Panc1 (cell line): ENCODE measurements at regions not wholly inside any gene's neighbourhood (a gene's known extent, or its start where the extent isn't known, plus 50 kb on each side); places are given as distances from the start of the nearest gene placed in this dataset.

Experiments used
- ATAC-seq: fragments of 200-7000 bp; cut with Tn5 transposase; 2 replicates; pipeline ENCODE4 v1.9.1; 2020; ENCODE audit warnings: mild to moderate bottlenecking, moderate library complexity
- BruUV-seq: library from RNA; stranded (reverse); fragments of 400-500 nt; replicated peaks from 2 replicates; lab custom pipeline; 2021; lab: Mats Ljungman, UMichigan
- CTCF ChIA-PET: fragments of 300-600 bp; sonication (Branson Sonifier 250); formaldehyde crosslinking; loops from one replicate; lab custom pipeline; 2022; ENCODE audit warnings: antibody characterized with exemption; lab: Charles Lee
- POLR2A ChIA-PET: fragments of 300-600 bp; sonication (Branson Sonifier 250); formaldehyde crosslinking; loops from one replicate; lab custom pipeline; 2022; ENCODE audit warnings: antibody characterized with exemption; lab: Charles Lee
- DNase-seq: peaks from one replicate; pipeline ENCODE4 v3.0.0-alpha.2; 2010; ENCODE audit warnings: low read depth, low spot score
- H3K27ac ChIP-seq: 2 replicates; pipeline ENCODE4 v1.5.1; 2011; ENCODE audit warnings: mild to moderate bottlenecking, low read length, inconsistent platforms
- H3K27me3 ChIP-seq: fragments of 200-500 bp; sonication (Bioruptor generic); 2 replicates; pipeline ENCODE4 v1.6.0; 2014; ENCODE audit warnings: low read length, inconsistent platforms; ENCODE audit not compliant: control insufficient read depth, insufficient read depth
- H3K36me3 ChIP-seq: fragments of 200-500 bp; sonication (Bioruptor generic); 2 replicates; pipeline ENCODE4 v1.5.1; 2014; ENCODE audit warnings: inconsistent platforms, mild to moderate bottlenecking, low read length, moderate library complexity; ENCODE audit not compliant: control insufficient read depth, insufficient read depth
- H3K4me1 ChIP-seq: 2 replicates; pipeline ENCODE4 v1.5.1; 2011; ENCODE audit warnings: inconsistent platforms, mild to moderate bottlenecking, low read length, moderate library complexity; ENCODE audit not compliant: control insufficient read depth, insufficient read depth
- H3K4me3 ChIP-seq, 2 experiments: 2 replicates each; pipeline ENCODE4 v1.5.1; 2011 to 2012; ENCODE audit warnings: low read depth in 2 of 2, low read length in 2 of 2, mild to moderate bottlenecking in 2 of 2, inconsistent platforms in 1 of 2, moderate library complexity in 1 of 2
- H3K9me3 ChIP-seq: fragments of 200-500 bp; sonication (Bioruptor generic); 2 replicates; pipeline ENCODE4 v1.5.1; 2014; ENCODE audit warnings: low read depth, mild to moderate bottlenecking, inconsistent platforms, low read length, moderate library complexity; ENCODE audit not compliant: control insufficient read depth, insufficient read depth
- POLR2AphosphoS5 ChIP-seq: IDR thresholded peaks from 2 replicates; pipeline ENCODE4 v1.6.1; 2012; ENCODE audit warnings: mild to moderate bottlenecking, low read depth, low read length, moderate library complexity
- SIN3A ChIP-seq: IDR thresholded peaks from 2 replicates; pipeline ENCODE4 v1.6.1; 2012; ENCODE audit warnings: low read depth, mild to moderate bottlenecking, low read length, moderate library complexity, borderline replicate concordance; ENCODE audit not compliant: insufficient read depth
- TCF7L2 ChIP-seq: IDR thresholded peaks from 2 replicates; pipeline ENCODE4 v1.6.1; 2011; ENCODE audit warnings: mild to moderate bottlenecking, low read depth, low read length, inconsistent platforms
- in situ Hi-C: cut with HindIII; loops from 2 replicates; pipeline ENCODE4 v1.10.0; 2016; ENCODE audit warnings: low sequenced_read_pairs, low pct_unique_long_range_greater_than_20kb
- intact Hi-C: fragments of 100-400 bp; cut with micrococcal nuclease; formaldehyde crosslinking; loops from one replicate; pipeline ENCODE4 v1.10.0; 2022; ENCODE audit not compliant: unreplicated experiment
- TF ChIP-seq, protein P1 (sequence below): fragments of 450-650 bp; IDR thresholded peaks from 2 replicates; pipeline ENCODE4 v1.5.1; 2017; ENCODE audit warnings: mild to moderate bottlenecking
- TF ChIP-seq, protein P2 (sequence below), 2 experiments: IDR thresholded peaks; 2 replicates each; pipeline ENCODE4 v1.6.1; 2011 to 2012; ENCODE audit warnings: low read depth in 2 of 2, control low read depth in 1 of 2, low read length in 1 of 2, mild to moderate bottlenecking in 1 of 2, moderate library complexity in 1 of 2; ENCODE audit not compliant: insufficient read depth in 1 of 2

DNA sequence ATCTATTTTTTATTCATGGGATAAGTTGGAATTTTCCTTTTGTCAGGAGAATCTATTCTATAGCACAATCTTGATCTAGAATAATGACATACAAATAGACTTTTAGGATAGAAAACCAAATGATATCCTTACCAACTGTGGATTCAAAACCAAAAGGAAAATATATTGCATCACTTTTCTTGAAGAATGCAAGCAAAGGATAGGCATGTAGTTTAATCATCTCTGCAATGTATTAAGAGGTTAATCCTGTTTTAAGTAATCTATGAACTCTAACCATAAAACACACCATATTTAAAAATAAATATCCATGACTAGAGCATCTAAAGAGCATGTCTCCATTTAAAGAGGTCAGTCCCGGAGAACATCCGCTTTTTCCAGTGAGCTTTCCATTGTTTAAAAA is 106.7 kb upstream of the CNKSR3 start:
- Histone ChIP-seq H3K4me1 (peaks cover 12% of the 10 kb centered on the region), H3K27me3 (no peaks in the 10 kb centered on the region), H3K4me3 (no peak overlapping the region), H3K9me3 (no peaks in the 10 kb centered on the region), H3K27ac (no peak overlapping the region), H3K36me3 (no peaks in the 10 kb centered on the region)
- TF ChIP-seq, protein P1, sequence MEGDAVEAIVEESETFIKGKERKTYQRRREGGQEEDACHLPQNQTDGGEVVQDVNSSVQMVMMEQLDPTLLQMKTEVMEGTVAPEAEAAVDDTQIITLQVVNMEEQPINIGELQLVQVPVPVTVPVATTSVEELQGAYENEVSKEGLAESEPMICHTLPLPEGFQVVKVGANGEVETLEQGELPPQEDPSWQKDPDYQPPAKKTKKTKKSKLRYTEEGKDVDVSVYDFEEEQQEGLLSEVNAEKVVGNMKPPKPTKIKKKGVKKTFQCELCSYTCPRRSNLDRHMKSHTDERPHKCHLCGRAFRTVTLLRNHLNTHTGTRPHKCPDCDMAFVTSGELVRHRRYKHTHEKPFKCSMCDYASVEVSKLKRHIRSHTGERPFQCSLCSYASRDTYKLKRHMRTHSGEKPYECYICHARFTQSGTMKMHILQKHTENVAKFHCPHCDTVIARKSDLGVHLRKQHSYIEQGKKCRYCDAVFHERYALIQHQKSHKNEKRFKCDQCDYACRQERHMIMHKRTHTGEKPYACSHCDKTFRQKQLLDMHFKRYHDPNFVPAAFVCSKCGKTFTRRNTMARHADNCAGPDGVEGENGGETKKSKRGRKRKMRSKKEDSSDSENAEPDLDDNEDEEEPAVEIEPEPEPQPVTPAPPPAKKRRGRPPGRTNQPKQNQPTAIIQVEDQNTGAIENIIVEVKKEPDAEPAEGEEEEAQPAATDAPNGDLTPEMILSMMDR = no peak
- no peak for TF ChIP-seq SIN3A
- TF ChIP-seq TCF7L2 = no peak
- TF ChIP-seq, protein P2, sequence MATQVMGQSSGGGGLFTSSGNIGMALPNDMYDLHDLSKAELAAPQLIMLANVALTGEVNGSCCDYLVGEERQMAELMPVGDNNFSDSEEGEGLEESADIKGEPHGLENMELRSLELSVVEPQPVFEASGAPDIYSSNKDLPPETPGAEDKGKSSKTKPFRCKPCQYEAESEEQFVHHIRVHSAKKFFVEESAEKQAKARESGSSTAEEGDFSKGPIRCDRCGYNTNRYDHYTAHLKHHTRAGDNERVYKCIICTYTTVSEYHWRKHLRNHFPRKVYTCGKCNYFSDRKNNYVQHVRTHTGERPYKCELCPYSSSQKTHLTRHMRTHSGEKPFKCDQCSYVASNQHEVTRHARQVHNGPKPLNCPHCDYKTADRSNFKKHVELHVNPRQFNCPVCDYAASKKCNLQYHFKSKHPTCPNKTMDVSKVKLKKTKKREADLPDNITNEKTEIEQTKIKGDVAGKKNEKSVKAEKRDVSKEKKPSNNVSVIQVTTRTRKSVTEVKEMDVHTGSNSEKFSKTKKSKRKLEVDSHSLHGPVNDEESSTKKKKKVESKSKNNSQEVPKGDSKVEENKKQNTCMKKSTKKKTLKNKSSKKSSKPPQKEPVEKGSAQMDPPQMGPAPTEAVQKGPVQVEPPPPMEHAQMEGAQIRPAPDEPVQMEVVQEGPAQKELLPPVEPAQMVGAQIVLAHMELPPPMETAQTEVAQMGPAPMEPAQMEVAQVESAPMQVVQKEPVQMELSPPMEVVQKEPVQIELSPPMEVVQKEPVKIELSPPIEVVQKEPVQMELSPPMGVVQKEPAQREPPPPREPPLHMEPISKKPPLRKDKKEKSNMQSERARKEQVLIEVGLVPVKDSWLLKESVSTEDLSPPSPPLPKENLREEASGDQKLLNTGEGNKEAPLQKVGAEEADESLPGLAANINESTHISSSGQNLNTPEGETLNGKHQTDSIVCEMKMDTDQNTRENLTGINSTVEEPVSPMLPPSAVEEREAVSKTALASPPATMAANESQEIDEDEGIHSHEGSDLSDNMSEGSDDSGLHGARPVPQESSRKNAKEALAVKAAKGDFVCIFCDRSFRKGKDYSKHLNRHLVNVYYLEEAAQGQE (IDR thresholded peaks at IDR 0.05; ENCODE audit: insufficient read depth in 1 of 2, low read depth in 2 of 2, low read length in 1 of 2) = no peak
- TF ChIP-seq POLR2AphosphoS5 = no peak
- in situ Hi-C loops = no loop called here
- ChIA-PET CTCF (no interaction called here), POLR2A (interaction anchor here (0.6 kb wide), 1 partner anchor 65 kb away, joined by 5 read pairs; no protein-coding TSS in a partner anchor)
- ATAC-seq (no peak), DNase-seq (no peak)
- BruUV-seq = no TSS peak
- intact Hi-C loops = no loop called here

DNA sequence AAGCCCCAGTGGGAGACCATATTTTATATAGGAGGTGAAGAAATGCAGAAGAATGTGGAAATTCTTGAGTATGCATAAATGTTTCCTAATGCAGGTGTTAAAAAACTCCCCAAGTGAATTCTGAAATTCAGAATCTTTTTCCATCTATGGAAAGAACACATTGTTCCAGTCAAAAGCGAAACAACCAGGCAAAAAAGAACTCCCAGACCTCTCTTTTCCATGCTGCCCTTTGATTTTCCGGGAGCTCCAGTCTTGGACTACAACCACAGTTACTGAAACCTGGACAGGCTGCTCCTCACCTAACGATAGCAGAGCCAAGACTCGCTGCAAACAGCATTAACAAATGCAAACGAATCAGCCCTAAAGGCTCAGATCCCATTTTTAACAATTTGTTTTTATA is 108.7 kb upstream of the CNKSR3 start:
- ChIA-PET CTCF (interaction anchor here (0.6 kb wide), 1 partner anchor 1587 kb away, joined by 3 read pairs; no protein-coding TSS in a partner anchor), POLR2A (no interaction called here)
- ATAC-seq (no peak), DNase-seq (no peak)
- no TSS peak for BruUV-seq
- intact Hi-C loops (no loop called here), in situ Hi-C loops (no loop called here)
- H3K36me3 ChIP-seq = no peaks in the 10 kb centered on the region; the same call in 1 of the 2 replicates
- peaks cover 12% of the 10 kb centered on the region for H3K4me1 ChIP-seq
- H3K9me3 ChIP-seq = no peaks in the 10 kb centered on the region
- TF ChIP-seq, protein P2 (IDR thresholded peaks at IDR 0.05; ENCODE audit: insufficient read depth in 1 of 2, low read depth in 2 of 2, low read length in 1 of 2) = no peak
- TF ChIP-seq TCF7L2 (no peak), POLR2AphosphoS5 (no peak), SIN3A (no peak)
- TF ChIP-seq, protein P1 = no peak
- H3K27ac ChIP-seq = no peak overlapping the region
- H3K27me3 ChIP-seq = no peaks in the 10 kb centered on the region
- H3K4me3 ChIP-seq = no peak overlapping the region
